Mucosa of descending colon (tissue), 3 donors: ENCODE measurements at regions not wholly inside any gene's neighbourhood (a gene's known extent, or its start where the extent isn't known, plus 50 kb on each side); places are given as distances from the start of the nearest gene placed in this dataset.

Source experiments
- ATAC-seq: fragments of 200-7000 bp; cut with Tn5 transposase; one replicate; pipeline ENCODE4 v1.9.1; 2020; ENCODE audit warnings: mild to moderate bottlenecking, moderate library complexity
- DNase-seq, 3 donors: peaks; one replicate each; pipeline ENCODE4 v3.0.0-alpha.2; 2020
- H3K36me3 ChIP-seq: fragments of 200-600 bp; one replicate; pipeline ENCODE4 v1.8.0; 2021; ENCODE audit warnings: low read depth, mild to moderate bottlenecking
- H3K4me1 ChIP-seq: fragments of 200-600 bp; one replicate; pipeline ENCODE4 v1.8.0; 2021; ENCODE audit warnings: low read depth, mild to moderate bottlenecking
- H3K4me3 ChIP-seq: fragments of 200-600 bp; one replicate; pipeline ENCODE4 v1.8.0; 2021; ENCODE audit warnings: mild to moderate bottlenecking
- H3K9me3 ChIP-seq: fragments of 200-600 bp; one replicate; pipeline ENCODE4 v1.8.0; 2021; ENCODE audit warnings: mild to moderate bottlenecking
- CTCF ChIP-seq: fragments of 200-600 bp; IDR thresholded peaks from one replicate; pipeline ENCODE4 v1.8.0; 2022; ENCODE audit warnings: antibody characterized with exemption, mild to moderate bottlenecking
- intact Hi-C, 2 donors: fragments of 100-400 bp; cut with DNase I in 1 of 2; cut with micrococcal nuclease in 1 of 2; formaldehyde crosslinking; loops; one replicate each; pipeline versions ENCODE4 v1.11.0 to v1.11.1; 2022; cut with DNase I, micrococcal nuclease
- donor health status: DM: no; HTN: no; CAD: no; lungs with moderate emphysema.
- donor health status: DM: no; HTN: no; CAD: no.
- donor health status: DM: no; HTN: yes; CAD: no.

GRCh38 chr1:170318141-170318540 lies 172.4 kb downstream of the NTMT2 start:
- Histone ChIP-seq H3K4me3 (no peak overlapping the region), H3K4me1 (no peaks in the 10 kb centered on the region), H3K36me3 (no peaks in the 10 kb centered on the region), H3K9me3 (no peaks in the 10 kb centered on the region)
- DNase-seq (no peak), ATAC-seq (no peak)
- intact Hi-C loops, result no loop called here
- no peak for TF ChIP-seq CTCF

GRCh38 chr1:170318736-170319135 lies 173.0 kb downstream of the NTMT2 start:
- no peaks in the 10 kb centered on the region for H3K4me1 ChIP-seq
- no peaks in the 10 kb centered on the region for H3K36me3 ChIP-seq
- intact Hi-C loops, result no loop called here
- DNase-seq (no peak), ATAC-seq (no peak)
- no peak for TF ChIP-seq CTCF
- H3K4me3 ChIP-seq, result no peak overlapping the region
- H3K9me3 ChIP-seq, result no peaks in the 10 kb centered on the region

GRCh38 chr1:170321113-170321512 lies 175.4 kb downstream of the NTMT2 start:
- Histone ChIP-seq H3K4me3 (no peak overlapping the region), H3K4me1 (no peaks in the 10 kb centered on the region), H3K9me3 (no peaks in the 10 kb centered on the region), H3K36me3 (no peaks in the 10 kb centered on the region)
- DNase-seq (no peak), ATAC-seq (no peak)
- no peak for TF ChIP-seq CTCF
- intact Hi-C loops, result no loop called here

- H3K36me3 ChIP-seq, result no peaks in the 10 kb centered on the region
- no peak overlapping the region for H3K4me3 ChIP-seq
- H3K4me1 ChIP-seq, result no peaks in the 10 kb centered on the region
- intact Hi-C loops, result no loop called here
- ATAC-seq (no peak), DNase-seq (no peak)
- no peak for TF ChIP-seq CTCF
- no peaks in the 10 kb centered on the region for H3K9me3 ChIP-seq
These were observed 180.4 kb downstream of the NTMT2 start for GRCh38 chr1:170326186-170326585.

- DNase-seq (no peak), ATAC-seq (no peak)
- intact Hi-C loops, result no loop called here
- no peaks in the 10 kb centered on the region for H3K36me3 ChIP-seq
- H3K4me1 ChIP-seq, result no peaks in the 10 kb centered on the region
- no peak overlapping the region for H3K4me3 ChIP-seq
- no peaks in the 10 kb centered on the region for H3K9me3 ChIP-seq
- TF ChIP-seq CTCF, result no peak
These were observed 187.0 kb downstream of the NTMT2 start for GRCh38 chr1:170332801-170333200.

GRCh38 chr1:170337413-170337994 lies 191.7 kb downstream of the NTMT2 start:
- Histone ChIP-seq H3K36me3 (no peaks in the 10 kb centered on the region), H3K9me3 (no peaks in the 10 kb centered on the region), H3K4me3 (no peak overlapping the region), H3K4me1 (no peaks in the 10 kb centered on the region)
- ATAC-seq (no peak), DNase-seq (no peak)
- no peak for TF ChIP-seq CTCF
- intact Hi-C loops, result no loop called here
